Lung microvascular endothelial cell (primary cell): ENCODE measurements at regions not wholly inside any gene's neighbourhood (a gene's known extent, or its start where the extent isn't known, plus 50 kb on each side); places are given as distances from the start of the nearest gene placed in this dataset.
"Not testable (repeated sequence)": the region's sequence is repeated elsewhere in the genome, so short reads cannot be mapped to it uniquely, and the experiment has no call there.

Source experiments
- DNase-seq, 2 donors: peaks; one replicate each; pipeline versions ENCODE4 v3.0.0 to v3.0.0-alpha.2; 2010; ENCODE audit warnings: low read depth in 2 of 2

- DNase-seq: no peak
These were observed 1319.9 kb upstream of the PRR20A start for GRCh38 chr13:55820817-55821216.

DNA sequence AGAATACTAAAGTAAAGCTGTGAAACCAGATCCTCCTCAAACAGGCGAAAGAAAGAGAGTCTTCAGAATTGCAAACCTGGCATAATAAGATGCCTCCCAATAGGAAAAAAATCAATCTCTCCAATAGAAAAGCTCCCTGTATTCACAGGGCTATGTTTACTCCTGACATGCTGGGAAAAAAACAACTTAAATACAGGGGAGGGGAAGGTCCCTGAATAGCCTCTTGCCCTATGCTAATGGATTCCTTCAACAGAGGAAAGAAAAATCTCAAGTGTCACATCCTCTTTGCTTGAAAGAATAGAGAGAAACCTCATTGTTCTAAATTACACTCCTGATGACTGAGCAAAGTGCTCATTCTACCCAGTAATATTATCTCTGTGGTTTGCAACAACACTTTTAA, 1271.1 kb upstream of the PRR20A start:
- no peak for DNase-seq

- DNase-seq: no peak
These were observed 1253.2 kb upstream of the PRR20A start for GRCh38 chr13:55887561-55887960.

- no peak for DNase-seq
These were observed 1247.2 kb upstream of the PRR20A start for GRCh38 chr13:55893540-55893939.

GRCh38 chr13:55937180-55937579, 1203.5 kb upstream of the PRR20A start:
- DNase-seq: no peak

DNA sequence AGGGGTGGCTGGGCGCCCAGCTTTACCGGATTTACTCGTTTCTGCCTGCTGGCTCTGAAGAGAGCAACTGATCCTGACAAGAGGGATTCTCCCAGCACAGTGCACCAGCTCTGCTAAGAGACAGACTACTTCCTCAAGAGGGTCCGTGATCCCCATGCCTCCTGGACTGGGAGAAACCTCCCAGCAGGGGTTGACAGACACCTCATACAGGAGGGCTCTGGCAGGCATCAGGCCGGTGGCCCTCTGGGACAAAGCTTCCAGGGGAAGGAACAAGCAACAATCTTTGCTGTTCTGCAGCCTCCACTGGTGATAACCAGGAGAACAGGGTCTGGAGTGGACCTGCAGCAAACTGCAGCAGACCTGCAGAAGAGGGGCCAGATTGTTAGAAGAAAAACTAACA, 1192.5 kb upstream of the PRR20A start:
- DNase-seq: no peak

GRCh38 chr13:55963934-55964333, 1176.8 kb upstream of the PRR20A start:
- DNase-seq: no peak

GRCh38 chr13:55967055-55967454, 1173.7 kb upstream of the PRR20A start:
- DNase-seq: no peak

DNA sequence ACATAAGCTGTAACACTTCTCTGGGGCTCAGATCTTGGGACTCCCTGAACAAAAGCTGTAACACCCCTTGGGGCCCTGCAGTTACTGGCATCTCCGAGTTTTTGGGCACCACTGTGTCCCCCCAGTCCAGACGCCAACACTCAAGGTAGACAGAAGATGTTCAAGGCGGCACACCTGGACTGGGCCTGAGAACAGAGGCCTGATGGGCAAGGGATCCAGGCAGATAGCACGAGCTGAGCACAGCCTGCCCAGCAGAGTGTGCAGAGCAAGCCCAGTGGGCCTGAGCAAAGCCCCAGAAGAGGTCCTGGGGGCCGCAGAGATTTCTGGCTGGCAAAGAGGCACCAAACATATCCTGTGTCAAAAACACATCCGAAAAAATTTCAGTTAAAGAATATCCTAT, 1163.3 kb upstream of the PRR20A start:
- no peak for DNase-seq

GRCh38 chr13:55981381-55981780, 1159.3 kb upstream of the PRR20A start:
- no peak for DNase-seq

- DNase-seq: not testable (repeated sequence)
These were observed 1156.7 kb upstream of the PRR20A start for GRCh38 chr13:55984026-55984425.

- no peak for DNase-seq
These were observed 1150.1 kb upstream of the PRR20A start for GRCh38 chr13:55990631-55991030.

GRCh38 chr13:55991666-55992065, 1149.1 kb upstream of the PRR20A start:
- no peak for DNase-seq

DNA sequence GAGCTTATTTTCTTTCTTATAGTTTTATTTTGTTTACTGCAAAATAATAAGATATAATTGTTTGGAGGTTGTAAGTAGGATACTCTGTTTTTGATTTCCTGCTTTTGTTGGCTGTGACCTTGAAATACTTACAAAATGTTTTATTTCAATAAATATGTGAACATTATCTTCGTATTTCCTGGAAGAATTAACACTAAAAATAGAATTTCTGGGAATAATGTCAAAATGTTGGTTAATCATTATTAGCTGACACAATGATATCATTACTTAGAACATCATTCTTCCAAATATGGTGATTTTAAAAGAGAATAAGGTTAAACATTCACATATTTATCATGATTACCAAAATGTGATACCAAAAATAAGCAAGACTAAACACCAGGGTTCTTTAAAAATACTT, 1148.6 kb upstream of the PRR20A start:
- DNase-seq: no peak

- DNase-seq: no peak
These were observed 1141.0 kb upstream of the PRR20A start for GRCh38 chr13:55999709-56000108.

- no peak for DNase-seq
These were observed 1131.3 kb upstream of the PRR20A start for GRCh38 chr13:56009418-56009817.

GRCh38 chr13:56012644-56013043, 1128.1 kb upstream of the PRR20A start:
- no peak for DNase-seq

DNA sequence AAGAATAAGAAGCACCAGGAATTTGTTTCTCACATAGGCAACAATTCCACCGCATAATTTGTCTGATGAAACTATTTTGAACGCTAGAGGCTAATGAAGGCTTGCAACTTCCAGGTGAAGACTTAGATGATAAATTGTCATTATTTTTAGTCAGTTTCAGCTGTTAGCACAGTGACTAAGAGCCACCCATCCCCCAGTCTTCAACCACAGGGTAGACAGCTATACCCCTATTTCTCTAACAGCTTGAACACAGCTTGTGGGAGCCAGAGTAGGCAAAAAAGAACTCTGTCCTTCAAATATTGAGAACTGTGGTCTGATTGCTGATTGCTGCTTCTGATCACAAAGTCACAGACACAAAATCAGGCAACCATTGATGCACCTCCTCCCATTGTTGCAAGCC, 1124.8 kb upstream of the PRR20A start:
- DNase-seq: no peak

DNA sequence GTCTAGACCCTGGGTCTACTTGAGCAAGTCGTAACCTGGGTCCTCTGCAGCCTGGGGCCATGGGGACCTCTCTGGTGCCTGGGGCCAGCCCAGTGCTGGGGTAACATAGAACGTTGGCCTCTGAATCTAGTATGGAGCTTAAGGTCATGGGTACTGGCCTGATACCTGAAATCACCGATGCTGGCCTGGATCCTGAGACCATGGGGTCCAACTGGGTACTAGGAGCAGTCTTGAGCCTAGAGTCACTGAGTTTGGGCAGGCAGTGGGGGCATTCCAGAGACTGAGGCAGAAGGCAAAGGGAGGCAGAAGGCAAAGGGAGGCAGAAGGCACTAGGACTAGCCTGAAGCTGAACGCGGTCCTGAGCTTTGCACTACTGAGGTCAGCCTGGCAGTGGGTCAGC, 1121.1 kb upstream of the PRR20A start:
- no peak for DNase-seq

DNA sequence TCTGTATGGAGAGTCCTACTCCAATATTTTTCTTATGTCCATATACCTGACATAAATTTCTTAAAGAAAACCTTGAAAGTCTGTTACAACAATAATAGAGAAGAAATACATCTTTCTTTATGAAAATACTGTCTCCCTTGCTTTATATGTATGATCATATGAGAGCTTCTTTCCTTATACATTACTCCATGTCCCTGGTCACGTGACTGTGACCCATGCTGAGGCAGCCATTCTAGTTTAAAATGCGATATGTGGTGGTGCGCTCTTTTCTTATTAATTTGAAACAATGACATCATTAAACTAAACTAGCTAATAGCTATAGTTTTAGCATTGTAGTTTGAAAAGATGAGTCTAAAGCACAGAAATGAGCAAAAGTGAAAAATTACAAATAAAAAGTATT, 1120.3 kb upstream of the PRR20A start:
- DNase-seq: no peak

GRCh38 chr13:56039992-56040391, 1100.7 kb upstream of the PRR20A start:
- no peak for DNase-seq

- DNase-seq: no peak
These were observed 1074.4 kb upstream of the PRR20A start for GRCh38 chr13:56066321-56066720.

- DNase-seq: no peak
These were observed 1038.1 kb upstream of the PRR20A start for GRCh38 chr13:56102641-56103040.

GRCh38 chr13:56110751-56111150, 1030.0 kb upstream of the PRR20A start:
- DNase-seq: no peak

GRCh38 chr13:56134524-56134923, 1006.2 kb upstream of the PRR20A start:
- no peak for DNase-seq
